GM12878 (cell line): ENCODE measurements at regions not wholly inside any gene's neighbourhood (a gene's known extent, or its start where the extent isn't known, plus 50 kb on each side); places are given as distances from the start of the nearest gene placed in this dataset.

ENCODE experiments used
- ATAC-seq: fragments of 200-7000 bp; cut with Tn5 transposase; 3 replicates; pipeline ENCODE4 v1.9.1; 2020; ENCODE audit warnings: mild to moderate bottlenecking, moderate library complexity
- BruUV-seq: library from RNA; stranded (reverse); fragments of 400-500 nt; replicated peaks from 2 replicates; lab custom pipeline; 2021; lab: Mats Ljungman, UMichigan
- CTCF ChIA-PET: fragments of 300-600 bp; sonication (Branson Sonifier 250); formaldehyde crosslinking; extraction: SDS; loops from one replicate; lab custom pipeline; 2021; ENCODE audit warnings: inconsistent platforms; lab: Yijun Ruan, JAX
- POLR2A ChIA-PET: fragments of 350-600 bp; formaldehyde crosslinking; extraction: SDS; loops from one replicate; lab custom pipeline; 2021; ENCODE audit warnings: inconsistent platforms; lab: Charles Lee
- RAD21 ChIA-PET: fragments of 300-600 bp; sonication (Branson Sonifier 250); formaldehyde crosslinking; loops from one replicate; lab custom pipeline; 2023; ENCODE audit warnings: antibody characterized with exemption; ENCODE audit not compliant: unreplicated experiment; lab: Charles Lee
- SMC1A ChIA-PET: fragments of 300-600 bp; sonication (Branson Sonifier 250); formaldehyde crosslinking; loops from one replicate; lab custom pipeline; 2023; ENCODE audit not compliant: unreplicated experiment, uncharacterized antibody; lab: Charles Lee
- DNase-seq: peaks from one replicate; pipeline ENCODE4 v3.0.0-alpha.2; 2011; ENCODE audit warnings: low read depth, low spot score
- FAIRE-seq: peaks from 3 replicates; lab custom pipeline; 2011; peaks lifted over from hg19 to GRCh38; lab: Jason Lieb, UNC
- H2AFZ ChIP-seq: 2 replicates; pipeline ENCODE4 v1.6.0; 2011; ENCODE audit warnings: low read depth, low read length, control low read depth; ENCODE audit not compliant: control insufficient read depth
- H3K27ac ChIP-seq: 2 replicates; pipeline ENCODE4 v1.5.1; 2011; ENCODE audit warnings: control low read depth; ENCODE audit not compliant: control insufficient read depth, insufficient read depth
- H3K27me3 ChIP-seq, 2 experiments: replicated peaks in 1 of 2; 2 replicates each; pipeline versions ENCODE4 v1.6.0 to v1.6.1; 2011; ENCODE audit warnings: low read length in 1 of 2; ENCODE audit not compliant: control insufficient read depth in 2 of 2, insufficient read depth in 2 of 2
- H3K36me3 ChIP-seq, 2 experiments: 2 replicates each; pipeline ENCODE4 v1.5.1; 2011; ENCODE audit warnings: low read length in 1 of 2; ENCODE audit not compliant: control insufficient read depth in 2 of 2, insufficient read depth in 2 of 2
- H3K4me1 ChIP-seq: 2 replicates; pipeline ENCODE4 v1.6.1; 2011; ENCODE audit warnings: mild to moderate bottlenecking, low read length, moderate library complexity, mixed read lengths; ENCODE audit not compliant: control insufficient read depth, insufficient read depth
- H3K4me2 ChIP-seq: 2 replicates; pipeline ENCODE4 v1.6.0; 2011; ENCODE audit warnings: control low read depth; ENCODE audit not compliant: control insufficient read depth, insufficient read depth
- H3K4me3 ChIP-seq: fragments of 200-600 bp; sonication (generic); 2 replicates; pipeline ENCODE4 v1.5.1; 2016
- H3K79me2 ChIP-seq: 2 replicates; pipeline ENCODE4 v1.6.0; 2011; ENCODE audit warnings: low read length; ENCODE audit not compliant: control insufficient read depth, insufficient read depth
- H3K9ac ChIP-seq: 2 replicates; pipeline ENCODE4 v1.8.0; 2011; ENCODE audit warnings: low read length, control low read depth, mixed read lengths; ENCODE audit not compliant: control insufficient read depth, insufficient read depth
- H3K9me3 ChIP-seq: replicated peaks from 3 replicates; pipeline ENCODE4 v1.5.1; 2011; ENCODE audit warnings: mild to moderate bottlenecking, low read length; ENCODE audit not compliant: control insufficient read depth, insufficient read depth
- H4K20me1 ChIP-seq: 2 replicates; pipeline ENCODE4 v1.6.0; 2011; ENCODE audit not compliant: control insufficient read depth, insufficient read depth
- CREB1 ChIP-seq: IDR thresholded peaks from 2 replicates; pipeline ENCODE4 v1.6.1; 2012; ENCODE audit warnings: low read depth, mild to moderate bottlenecking, inconsistent platforms
- GATAD2B ChIP-seq: fragments of 450-650 bp; conservative IDR thresholded peaks from 2 replicates; pipeline ENCODE4 v1.6.1; 2017; ENCODE audit warnings: low read depth, mild to moderate bottlenecking, moderate library complexity
- HDAC6 ChIP-seq: fragments of 200-600 bp; sonication (generic); IDR thresholded peaks from one replicate; pipeline ENCODE4 v1.8.0; 2017; ENCODE audit warnings: antibody characterized with exemption; ENCODE audit not compliant: unreplicated experiment
- HDGF ChIP-seq: fragments of 450-650 bp; IDR thresholded peaks from 2 replicates; pipeline ENCODE4 v1.6.1; 2016; ENCODE audit warnings: antibody characterized with exemption
- MTA2 ChIP-seq: fragments of 450-650 bp; IDR thresholded peaks from 2 replicates; pipeline ENCODE4 v1.6.1; 2016; ENCODE audit warnings: low read depth, mild to moderate bottlenecking, moderate library complexity
- NRF1 ChIP-seq: conservative IDR thresholded peaks from 2 replicates; pipeline ENCODE4 v1.6.1; 2011; ENCODE audit warnings: mild to moderate bottlenecking, low read depth, low read length, improper control_type of control experiment
- SREBF2 ChIP-seq: IDR thresholded peaks from 2 replicates; pipeline ENCODE4 v1.6.1; 2012; ENCODE audit warnings: mild to moderate bottlenecking, low read length
- TARDBP ChIP-seq: IDR thresholded peaks from 2 replicates; pipeline ENCODE4 v1.6.1; 2016; ENCODE audit warnings: borderline replicate concordance
- YBX1 ChIP-seq: fragments of 450-650 bp; IDR thresholded peaks from 2 replicates; pipeline ENCODE4 v1.6.1; 2016; ENCODE audit warnings: antibody characterized with exemption
- ZNF274 ChIP-seq: IDR thresholded peaks from one replicate; pipeline ENCODE4 v1.8.0; 2011; ENCODE audit not compliant: insufficient read length, insufficient read depth
- WGBS: methylation state at CpG from one replicate; pipeline ENCODE4 v1.1.6; 2016; ENCODE audit warnings: low lambda C conversion rate; ENCODE audit not compliant: insufficient replicate concordance, insufficient coverage; ENCODE audit errors: missing lambda C conversion rate; 5-methylcytosine and 5-hydroxymethylcytosine counted together
- in situ Hi-C: fragments of 300-500 bp; cut with MboI; formaldehyde crosslinking; loops from 9 replicates; pipeline ENCODE4 v1.14.3; 2018; ENCODE audit warnings: mixed read lengths
- intact Hi-C: fragments of 100-400 bp; cut with micrococcal nuclease; formaldehyde crosslinking; loops from one replicate; pipeline ENCODE4 v1.14.2; 2022; ENCODE audit not compliant: unreplicated experiment
- TF ChIP-seq, protein P1 (sequence below): fragments of 450-650 bp; formaldehyde crosslinking; IDR thresholded peaks from 2 replicates; pipeline ENCODE4 v1.4.0; 2022; ENCODE audit warnings: mild to moderate bottlenecking, moderate library complexity
- TF ChIP-seq, protein P2 (sequence below): IDR thresholded peaks from 2 replicates; pipeline ENCODE4 v1.6.1; 2012; ENCODE audit warnings: low read length, inconsistent platforms

DNA sequence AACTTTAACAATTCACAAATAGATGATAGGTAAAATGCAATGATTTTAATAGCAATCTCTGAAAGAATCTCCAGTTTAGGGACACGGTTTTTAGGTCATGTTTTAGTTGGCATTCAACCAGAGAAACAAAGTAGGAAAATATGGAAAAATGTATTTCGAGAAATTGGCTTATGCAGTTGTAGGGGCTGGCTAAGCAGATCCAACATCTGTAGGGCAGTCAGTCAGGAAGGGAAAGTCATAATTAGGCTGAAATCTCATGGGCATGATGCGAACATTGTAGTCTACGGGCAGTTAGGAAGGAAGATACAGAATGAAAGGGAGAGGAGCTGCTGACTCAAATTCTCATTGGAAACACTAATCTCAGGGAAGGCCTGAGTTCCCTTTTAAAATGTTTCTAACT is 1276.0 kb upstream of the ADGRL4 start:
- H3K27ac ChIP-seq = no peak overlapping the region
- ATAC-seq = no peak
- FAIRE-seq = no peak
- ChIA-PET CTCF (no interaction called here), SMC1A (no interaction called here), RAD21 (no interaction called here), POLR2A (no interaction called here)
- TF ChIP-seq ZNF274 = no peak
- TF ChIP-seq MTA2 = no peak
- no peak for TF ChIP-seq TARDBP
- no peak for TF ChIP-seq HDAC6
- WGBS = 13% methylated on average over 4 of the region's 4 CpGs
- H3K4me2 ChIP-seq = no peak overlapping the region
- no peak overlapping the region for H2AFZ ChIP-seq
- no peak overlapping the region for H3K9ac ChIP-seq
- H3K36me3 ChIP-seq = no peaks in the 10 kb centered on the region
- no peaks in the 10 kb centered on the region for H3K79me2 ChIP-seq
- in situ Hi-C loops (no loop called here), intact Hi-C loops (no loop called here)
- BruUV-seq = no TSS peak
- no peak overlapping the region for H3K4me3 ChIP-seq
- no peaks in the 10 kb centered on the region for H3K4me1 ChIP-seq
- no peak for DNase-seq
- H3K27me3 ChIP-seq = no peaks in the 10 kb centered on the region
- no peaks in the 10 kb centered on the region for H3K9me3 ChIP-seq
- no peaks in the 10 kb centered on the region for H4K20me1 ChIP-seq

DNA sequence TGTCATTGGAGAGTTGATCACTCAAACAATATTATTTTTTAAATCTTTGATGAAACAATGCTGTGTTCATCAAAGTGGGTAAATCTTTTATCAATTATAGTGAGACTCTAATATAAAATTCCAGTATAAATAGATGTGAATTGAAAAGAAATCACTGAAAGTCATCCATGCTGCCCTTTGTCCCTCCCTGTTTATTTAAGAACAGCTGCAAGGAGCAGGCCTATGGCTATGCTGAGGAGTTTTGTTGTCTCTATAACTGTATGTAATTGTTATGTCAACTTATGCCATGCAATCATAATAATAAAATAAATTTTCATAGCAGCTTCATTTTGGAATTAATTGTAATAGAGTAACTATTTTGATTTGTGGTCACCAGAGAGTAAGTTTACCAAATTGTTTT is 1272.4 kb upstream of the ADGRL4 start:
- Histone ChIP-seq H2AFZ (no peak overlapping the region), H3K4me2 (no peak overlapping the region), H3K4me1 (no peaks in the 10 kb centered on the region), H3K27me3 (no peaks in the 10 kb centered on the region), H3K79me2 (no peaks in the 10 kb centered on the region), H3K4me3 (no peak overlapping the region), H3K9ac (no peak overlapping the region), H4K20me1 (no peaks in the 10 kb centered on the region), H3K36me3 (no peaks in the 10 kb centered on the region), H3K9me3 (no peaks in the 10 kb centered on the region), H3K27ac (no peak overlapping the region)
- TF ChIP-seq, protein P1, sequence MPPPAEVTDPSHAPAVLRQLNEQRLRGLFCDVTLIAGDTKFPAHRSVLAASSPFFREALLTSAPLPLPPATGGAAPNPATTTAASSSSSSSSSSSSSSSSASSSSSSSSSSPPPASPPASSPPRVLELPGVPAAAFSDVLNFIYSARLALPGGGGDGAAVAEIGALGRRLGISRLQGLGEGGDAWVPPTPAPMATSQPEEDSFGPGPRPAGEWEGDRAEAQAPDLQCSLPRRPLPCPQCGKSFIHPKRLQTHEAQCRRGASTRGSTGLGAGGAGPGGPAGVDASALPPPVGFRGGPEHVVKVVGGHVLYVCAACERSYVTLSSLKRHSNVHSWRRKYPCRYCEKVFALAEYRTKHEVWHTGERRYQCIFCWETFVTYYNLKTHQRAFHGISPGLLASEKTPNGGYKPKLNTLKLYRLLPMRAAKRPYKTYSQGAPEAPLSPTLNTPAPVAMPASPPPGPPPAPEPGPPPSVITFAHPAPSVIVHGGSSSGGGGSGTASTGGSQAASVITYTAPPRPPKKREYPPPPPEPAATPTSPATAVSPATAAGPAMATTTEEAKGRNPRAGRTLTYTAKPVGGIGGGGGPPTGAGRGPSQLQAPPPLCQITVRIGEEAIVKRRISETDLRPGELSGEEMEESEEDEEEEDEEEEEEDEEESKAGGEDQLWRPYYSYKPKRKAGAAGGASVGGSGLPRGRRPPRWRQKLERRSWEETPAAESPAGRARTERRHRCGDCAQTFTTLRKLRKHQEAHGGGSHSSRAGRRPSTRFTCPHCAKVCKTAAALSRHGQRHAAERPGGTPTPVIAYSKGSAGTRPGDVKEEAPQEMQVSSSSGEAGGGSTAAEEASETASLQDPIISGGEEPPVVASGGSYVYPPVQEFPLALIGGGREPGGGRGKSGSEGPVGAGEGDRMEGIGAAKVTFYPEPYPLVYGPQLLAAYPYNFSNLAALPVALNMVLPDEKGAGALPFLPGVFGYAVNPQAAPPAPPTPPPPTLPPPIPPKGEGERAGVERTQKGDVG (CRISPR knock-in tag) = no peak
- no peak for TF ChIP-seq NRF1
- no peak for TF ChIP-seq YBX1
- TF ChIP-seq GATAD2B = no peak
- no peak for TF ChIP-seq CREB1
- TF ChIP-seq, protein P2, sequence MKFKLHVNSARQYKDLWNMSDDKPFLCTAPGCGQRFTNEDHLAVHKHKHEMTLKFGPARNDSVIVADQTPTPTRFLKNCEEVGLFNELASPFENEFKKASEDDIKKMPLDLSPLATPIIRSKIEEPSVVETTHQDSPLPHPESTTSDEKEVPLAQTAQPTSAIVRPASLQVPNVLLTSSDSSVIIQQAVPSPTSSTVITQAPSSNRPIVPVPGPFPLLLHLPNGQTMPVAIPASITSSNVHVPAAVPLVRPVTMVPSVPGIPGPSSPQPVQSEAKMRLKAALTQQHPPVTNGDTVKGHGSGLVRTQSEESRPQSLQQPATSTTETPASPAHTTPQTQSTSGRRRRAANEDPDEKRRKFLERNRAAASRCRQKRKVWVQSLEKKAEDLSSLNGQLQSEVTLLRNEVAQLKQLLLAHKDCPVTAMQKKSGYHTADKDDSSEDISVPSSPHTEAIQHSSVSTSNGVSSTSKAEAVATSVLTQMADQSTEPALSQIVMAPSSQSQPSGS = no peak
- no peak for TF ChIP-seq HDGF
- TF ChIP-seq SREBF2 = no peak
- ChIA-PET RAD21 (no interaction called here), POLR2A (no interaction called here), CTCF (no interaction called here), SMC1A (no interaction called here)
- FAIRE-seq (no peak), ATAC-seq (no peak), DNase-seq (no peak)
- in situ Hi-C loops = no loop called here
- intact Hi-C loops = no loop called here
- BruUV-seq = no TSS peak
